ENCODE measurements at regions not wholly inside any gene's neighbourhood (a gene's known extent, or its start where the extent isn't known, plus 50 kb on each side); places are given as distances from the start of the nearest gene placed in this dataset.

DNA sequence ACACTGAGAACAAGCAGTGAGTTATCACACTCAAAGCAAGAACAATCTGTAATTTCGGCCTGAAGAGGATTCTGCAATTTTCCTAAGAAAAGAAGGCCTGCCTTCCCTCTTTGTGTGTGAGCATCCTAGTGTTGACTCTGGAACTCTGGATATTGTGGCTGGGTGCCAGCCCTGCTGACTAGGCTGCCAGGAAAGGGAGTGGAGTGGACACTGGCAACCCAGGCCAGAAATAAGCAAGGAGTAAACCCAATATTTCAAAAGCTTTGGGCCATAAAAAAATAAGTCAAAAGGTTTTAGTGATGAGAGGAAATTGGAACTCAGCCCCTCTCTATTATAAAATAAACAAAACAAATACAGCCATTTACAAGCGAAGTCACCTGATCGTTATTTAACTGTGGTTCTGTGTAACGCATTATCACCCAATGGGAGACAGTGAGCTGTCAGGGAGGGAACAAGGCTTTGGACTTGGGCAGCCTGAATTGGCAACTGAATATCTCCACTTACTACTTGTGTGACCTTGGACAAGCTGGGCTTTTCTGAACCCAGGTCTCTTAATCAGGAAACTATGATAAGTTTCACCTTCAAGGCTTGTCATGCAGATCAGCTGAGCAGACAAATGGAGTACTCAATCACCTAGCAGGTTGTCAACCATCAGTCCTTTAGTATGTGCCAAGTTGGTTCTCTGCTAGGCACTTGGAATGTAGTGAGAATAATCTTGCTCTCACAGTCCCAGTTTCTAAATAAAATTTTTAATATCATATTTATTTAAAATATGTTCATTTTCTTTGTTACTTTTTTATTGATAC lies 196.2 kb downstream of the PAX1 start (continued):
- TF ChIP-seq GZF1 (CRISPR knock-in tag; IDR thresholded peaks at IDR 0.05) (no peak), PCBP1 (IDR thresholded peaks at IDR 0.05; ENCODE audit: borderline replicate concordance, low read depth, low read length) (no peak), ZNF230 (CRISPR knock-in tag; IDR thresholded peaks at IDR 0.05) (no peak), ZFX (CRISPR knock-in tag; IDR thresholded peaks at IDR 0.05; ENCODE audit: low read depth) (no peak), ZKSCAN5 (CRISPR knock-in tag; IDR thresholded peaks at IDR 0.05) (no peak)

DNA sequence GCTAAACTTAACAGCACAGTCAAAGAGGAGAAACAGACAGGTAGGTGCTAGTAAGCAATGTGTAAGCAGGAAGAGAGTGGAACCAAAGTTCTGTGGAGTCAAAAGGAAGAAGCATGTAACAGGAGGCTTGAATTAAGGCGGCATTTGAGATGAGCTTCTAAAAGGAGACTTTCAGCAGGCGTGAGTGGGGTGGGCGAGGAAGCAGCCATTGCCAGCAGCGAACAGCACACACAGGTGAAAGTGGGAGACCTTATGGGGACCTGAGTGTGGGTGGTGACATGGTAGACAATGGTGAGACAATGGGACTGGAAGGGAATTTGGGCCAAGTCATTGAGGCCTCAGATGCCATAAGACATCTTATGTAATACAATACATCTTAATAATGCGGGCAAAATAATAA lies 195.0 kb downstream of the PAX1 start:
- Histone ChIP-seq H3K27me3 (ENCODE audit: control insufficient read depth in 1 of 2, insufficient read depth in 2 of 2, low read length in 2 of 2) (no peaks in the 10 kb centered on the region; a peak in 1 of 5 replicates), H3K4me1 (ENCODE audit: insufficient read depth, low read length) (no peaks in the 10 kb centered on the region), H3K9ac (ENCODE audit: insufficient read depth, low read depth, low read length) (no peak overlapping the region), H3K36me3 (replicated peaks in 1 of 2; ENCODE audit: control insufficient read depth in 1 of 2, insufficient read depth in 2 of 2, low read length in 2 of 2) (no peaks in the 10 kb centered on the region), H3K79me2 (ENCODE audit: insufficient read depth, low read length) (no peaks in the 10 kb centered on the region), H4K20me1 (ENCODE audit: insufficient read depth, low read length) (no peaks in the 10 kb centered on the region), H3K9me3 (ENCODE audit: low read length) (no peaks in the 10 kb centered on the region), H3K27ac (ENCODE audit: extremely low read length, insufficient read depth, low read length) (no peak overlapping the region), H3K4me2 (ENCODE audit: low read depth, low read length) (no peak overlapping the region), H3K4me3 (replicated peaks in 1 of 3; ENCODE audit: insufficient read depth in 1 of 3, low read depth in 2 of 3, low read length in 3 of 3) (no peak overlapping the region), H2AFZ (ENCODE audit: low read length) (no peak overlapping the region)
- no peak for ATAC-seq
- ChIA-PET CTCF (ENCODE audit: low intra/inter-chr PET ratio, low total read pairs) (no interaction called here), POLR2A (no interaction called here)
- no TSS peak for BruUV-seq (replicated peaks)
- intact Hi-C loops (cut with micrococcal nuclease; ENCODE audit: unreplicated experiment), result no loop called here
- no peak for DNase-seq (ENCODE audit: low spot score)
- in situ Hi-C loops (cut with HindIII; ENCODE audit: extremely low pct_ligation_motif_present, low pct_unique_long_range_greater_than_20kb), result no loop called here
- no peak for TF ChIP-seq ZFP36 (IDR thresholded peaks at IDR 0.05; ENCODE audit: borderline replicate concordance, low read depth, low read length, partially characterized antibody)
- no peak for TF ChIP-seq ZNF772 (CRISPR knock-in tag; IDR thresholded peaks at IDR 0.05)
- no peak for TF ChIP-seq ZNF33B (CRISPR knock-in tag; IDR thresholded peaks at IDR 0.05)
- no peak for TF ChIP-seq CHD4 (IDR thresholded peaks at IDR 0.05; ENCODE audit: borderline replicate concordance, low read length)
- TF ChIP-seq, protein P1, sequence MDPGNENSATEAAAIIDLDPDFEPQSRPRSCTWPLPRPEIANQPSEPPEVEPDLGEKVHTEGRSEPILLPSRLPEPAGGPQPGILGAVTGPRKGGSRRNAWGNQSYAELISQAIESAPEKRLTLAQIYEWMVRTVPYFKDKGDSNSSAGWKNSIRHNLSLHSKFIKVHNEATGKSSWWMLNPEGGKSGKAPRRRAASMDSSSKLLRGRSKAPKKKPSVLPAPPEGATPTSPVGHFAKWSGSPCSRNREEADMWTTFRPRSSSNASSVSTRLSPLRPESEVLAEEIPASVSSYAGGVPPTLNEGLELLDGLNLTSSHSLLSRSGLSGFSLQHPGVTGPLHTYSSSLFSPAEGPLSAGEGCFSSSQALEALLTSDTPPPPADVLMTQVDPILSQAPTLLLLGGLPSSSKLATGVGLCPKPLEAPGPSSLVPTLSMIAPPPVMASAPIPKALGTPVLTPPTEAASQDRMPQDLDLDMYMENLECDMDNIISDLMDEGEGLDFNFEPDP (CRISPR knock-in tag; conservative IDR thresholded peaks at IDR 0.05), result no peak
- no peak for TF ChIP-seq PAWR (CRISPR knock-in tag; IDR thresholded peaks at IDR 0.05; ENCODE audit: borderline replicate concordance)
- no peak for TF ChIP-seq GATAD1 (CRISPR knock-in tag; IDR thresholded peaks at IDR 0.05)
- TF ChIP-seq JUND (CRISPR knock-in tag; IDR thresholded peaks at IDR 0.05), result no peak
- TF ChIP-seq MLLT10 (CRISPR knock-in tag; IDR thresholded peaks at IDR 0.05), result no peak
- FAIRE-seq, result no peak
- WGBS (ENCODE audit: low lambda C conversion rate), result 3% methylated on average over 5 of the region's 5 CpGs

All from HepG2 (cell line).